Mesendoderm (in vitro differentiated cells): ENCODE measurements at regions not wholly inside any gene's neighbourhood (a gene's known extent, or its start where the extent isn't known, plus 50 kb on each side); places are given as distances from the start of the nearest gene placed in this dataset.

ENCODE experiments used
- DNase-seq: peaks from one replicate; pipeline ENCODE4 v3.0.0; 2013
- H2AK5ac ChIP-seq: 2 replicates; pipeline ENCODE4 v1.6.1; 2013; ENCODE audit warnings: low read length, inconsistent platforms
- H2BK120ac ChIP-seq: 2 replicates; pipeline ENCODE4 v1.6.1; 2013; ENCODE audit warnings: low read depth, mild to moderate bottlenecking, low read length, moderate library complexity, mixed read lengths
- H2BK15ac ChIP-seq: replicated peaks from 2 replicates; pipeline ENCODE4 v1.6.1; 2013; ENCODE audit warnings: low read depth, mild to moderate bottlenecking, moderate library complexity
- H2BK5ac ChIP-seq: 2 replicates; pipeline ENCODE4 v1.6.1; 2013; ENCODE audit warnings: low read length, inconsistent platforms
- H3K18ac ChIP-seq: 2 replicates; pipeline ENCODE4 v1.6.1; 2013; ENCODE audit warnings: mild to moderate bottlenecking, low read length, mixed read lengths
- H3K23ac ChIP-seq: one replicate; pipeline ENCODE4 v1.6.1; 2013; ENCODE audit warnings: low read length
- H3K27ac ChIP-seq: 2 replicates; pipeline ENCODE4 v1.5.1; 2013; ENCODE audit warnings: low read depth, mild to moderate bottlenecking, inconsistent platforms, low read length, moderate library complexity
- H3K27me3 ChIP-seq: 2 replicates; pipeline ENCODE4 v1.6.1; 2013; ENCODE audit warnings: low read length, control low read depth, mild to moderate bottlenecking, inconsistent platforms; ENCODE audit not compliant: insufficient read depth, poor library complexity
- H3K36me3 ChIP-seq: 2 replicates; pipeline ENCODE4 v1.6.1; 2013; ENCODE audit warnings: low read length, inconsistent platforms; ENCODE audit not compliant: control insufficient read depth, insufficient read depth
- H3K4ac ChIP-seq: one replicate; pipeline ENCODE4 v1.6.1; 2013; ENCODE audit warnings: low read depth, mild to moderate bottlenecking, low read length, moderate library complexity
- H3K4me1 ChIP-seq: 2 replicates; pipeline ENCODE4 v1.6.1; 2013; ENCODE audit warnings: low read depth, low read length, inconsistent platforms; ENCODE audit not compliant: control insufficient read depth
- H3K4me2 ChIP-seq: 2 replicates; pipeline ENCODE4 v1.6.1; 2013; ENCODE audit warnings: low read length
- H3K4me3 ChIP-seq: 2 replicates; pipeline ENCODE4 v1.5.1; 2013; ENCODE audit warnings: mild to moderate bottlenecking, low read length
- H3K56ac ChIP-seq: one replicate; pipeline ENCODE4 v1.6.1; 2013; ENCODE audit warnings: low read length
- H3K79me1 ChIP-seq: 2 replicates; pipeline ENCODE4 v1.6.1; 2013; ENCODE audit warnings: low read length, inconsistent platforms
- H3K79me2 ChIP-seq: 2 replicates; pipeline ENCODE4 v1.6.1; 2013; ENCODE audit warnings: mild to moderate bottlenecking, low read length; ENCODE audit not compliant: control insufficient read depth, insufficient read depth
- H3K9ac ChIP-seq: 2 replicates; pipeline ENCODE4 v1.6.1; 2013; ENCODE audit warnings: low read length, inconsistent platforms
- H4K5ac ChIP-seq: one replicate; pipeline ENCODE4 v1.6.1; 2013; ENCODE audit warnings: low read length
- H4K8ac ChIP-seq: one replicate; pipeline ENCODE4 v1.6.1; 2013; ENCODE audit warnings: low read depth, mild to moderate bottlenecking, control low read depth, low read length, moderate library complexity
- WGBS: extraction: QIAGEN DNeasy Blood & Tissue Kit; methylation state at CpG from one replicate; pipeline ENCODE4 v1.1.7; 2013; ENCODE audit warnings: low lambda C conversion rate, missing lambda C conversion rate; ENCODE audit not compliant: insufficient coverage; ENCODE audit errors: extremely low coverage; 5-methylcytosine and 5-hydroxymethylcytosine counted together

DNA sequence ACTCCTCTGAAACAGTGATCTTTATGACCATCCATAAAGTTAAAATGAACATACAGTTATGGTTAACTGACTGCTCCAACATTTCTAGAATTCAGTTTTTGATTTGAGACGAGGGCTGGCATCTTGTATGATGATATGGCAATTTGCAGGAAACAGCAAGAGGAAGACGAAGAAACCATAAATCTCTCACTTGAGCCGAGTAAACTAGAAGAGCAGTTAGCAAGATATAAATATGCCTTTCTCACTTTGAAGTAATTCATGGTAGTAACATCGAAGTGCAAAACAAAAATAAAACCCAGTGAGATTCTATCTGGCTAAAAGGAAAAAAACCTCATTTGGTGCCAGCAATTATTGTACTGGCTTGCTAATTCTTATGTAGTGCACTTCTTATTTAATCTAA is 139.0 kb upstream of the SPRY1 start:
- Histone ChIP-seq H2BK15ac (no peak overlapping the region), H4K8ac (no peak overlapping the region), H3K4ac (no peak overlapping the region), H3K23ac (no peak overlapping the region), H3K56ac (no peak overlapping the region), H2BK120ac (no peak overlapping the region), H3K9ac (no peak overlapping the region), H3K27ac (no peak overlapping the region), H3K4me1 (no peaks in the 10 kb centered on the region), H3K79me1 (no peaks in the 10 kb centered on the region), H3K36me3 (no peaks in the 10 kb centered on the region), H3K4me2 (no peak overlapping the region), H3K79me2 (no peaks in the 10 kb centered on the region), H3K18ac (no peak overlapping the region), H3K4me3 (no peak overlapping the region), H2BK5ac (no peak overlapping the region), H3K27me3 (no peaks in the 10 kb centered on the region), H4K5ac (no peak overlapping the region), H2AK5ac (no peak overlapping the region)
- WGBS, result no CpG with 5 or more reads among the region's 4 CpGs
- DNase-seq, result no peak

DNA sequence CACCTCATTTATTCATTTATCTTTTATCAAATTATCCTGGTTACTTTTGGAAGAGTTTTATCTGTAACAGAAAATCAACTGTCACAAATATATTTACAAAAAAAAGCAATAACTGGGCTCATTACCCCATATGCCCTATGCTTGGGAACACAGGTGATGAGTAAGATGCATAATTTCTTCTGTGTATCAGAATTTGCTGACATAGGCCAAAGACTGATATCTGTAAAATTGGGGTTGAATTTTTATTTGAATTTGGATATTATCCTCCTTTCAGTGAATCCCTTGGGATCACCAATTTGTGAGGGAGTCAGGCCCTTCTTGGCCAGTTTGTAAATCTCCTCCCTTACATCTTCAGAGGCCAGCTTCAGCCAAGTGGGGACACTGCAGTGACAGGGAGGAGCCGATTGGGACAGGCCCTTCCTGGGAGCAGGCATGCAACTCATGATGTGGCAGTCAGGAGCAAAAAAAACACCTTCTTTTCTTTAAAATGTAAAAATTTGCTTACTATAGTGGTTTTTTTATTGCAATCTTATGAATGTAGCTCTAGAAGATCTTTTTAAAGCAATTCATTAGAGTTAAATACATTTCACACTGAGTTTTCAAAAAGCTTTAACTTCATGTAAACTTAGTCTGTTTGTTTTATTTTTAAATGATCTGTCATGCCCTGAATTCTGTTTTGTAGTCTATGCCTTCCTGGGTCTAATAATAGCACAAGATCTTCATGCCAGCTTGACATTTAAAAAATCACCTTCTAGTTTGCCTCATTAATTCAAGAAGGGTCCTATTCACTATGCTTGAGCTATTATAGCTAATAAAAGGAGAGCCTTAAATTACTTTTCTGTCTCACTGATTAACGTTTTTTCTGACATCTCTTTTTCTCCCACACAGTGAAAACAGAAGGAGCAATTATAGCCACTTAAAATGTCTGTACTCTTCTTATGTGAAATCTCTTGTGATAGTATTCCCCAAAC is 136.6 kb upstream of the SPRY1 start:
- no peak for DNase-seq
- no peak overlapping the region for H3K18ac ChIP-seq
- H3K79me1 ChIP-seq, result no peaks in the 10 kb centered on the region
- no peak overlapping the region for H2BK5ac ChIP-seq
- H3K9ac ChIP-seq, result no peak overlapping the region
- no peak overlapping the region for H2BK15ac ChIP-seq
- H3K4me1 ChIP-seq, result no peaks in the 10 kb centered on the region
- H3K4me3 ChIP-seq, result no peak overlapping the region
- no peak overlapping the region for H4K8ac ChIP-seq
- no peaks in the 10 kb centered on the region for H3K27me3 ChIP-seq
- H4K5ac ChIP-seq, result no peak overlapping the region
- no peak overlapping the region for H2AK5ac ChIP-seq
- no peak overlapping the region for H3K23ac ChIP-seq
- no peak overlapping the region for H3K4ac ChIP-seq
- H3K36me3 ChIP-seq, result no peaks in the 10 kb centered on the region
- no CpG with 5 or more reads among the region's 2 CpGs for WGBS
- H3K56ac ChIP-seq, result no peak overlapping the region
- H2BK120ac ChIP-seq, result no peak overlapping the region
- H3K4me2 ChIP-seq, result no peak overlapping the region
- no peaks in the 10 kb centered on the region for H3K79me2 ChIP-seq
- no peak overlapping the region for H3K27ac ChIP-seq

- no peak overlapping the region for H3K4ac ChIP-seq
- WGBS, result no CpG with 5 or more reads among the region's 5 CpGs
- H3K18ac ChIP-seq, result no peak overlapping the region
- no peaks in the 10 kb centered on the region for H3K4me1 ChIP-seq
- H3K36me3 ChIP-seq, result no peaks in the 10 kb centered on the region
- no peak overlapping the region for H4K8ac ChIP-seq
- H2BK5ac ChIP-seq, result no peak overlapping the region
- no peak overlapping the region for H3K56ac ChIP-seq
- no peak overlapping the region for H4K5ac ChIP-seq
- DNase-seq, result no peak
- H3K79me2 ChIP-seq, result no peaks in the 10 kb centered on the region
- no peak overlapping the region for H3K9ac ChIP-seq
- H3K23ac ChIP-seq, result no peak overlapping the region
- H3K27ac ChIP-seq, result no peak overlapping the region
- H3K4me2 ChIP-seq, result no peak overlapping the region
- no peak overlapping the region for H2BK120ac ChIP-seq
- H3K4me3 ChIP-seq, result no peak overlapping the region
- no peaks in the 10 kb centered on the region for H3K79me1 ChIP-seq
- H2AK5ac ChIP-seq, result no peak overlapping the region
- no peak overlapping the region for H2BK15ac ChIP-seq
- no peaks in the 10 kb centered on the region for H3K27me3 ChIP-seq
Measured at GRCh38 chr4:123260653-123261052, 135.9 kb upstream of the SPRY1 start.

DNA sequence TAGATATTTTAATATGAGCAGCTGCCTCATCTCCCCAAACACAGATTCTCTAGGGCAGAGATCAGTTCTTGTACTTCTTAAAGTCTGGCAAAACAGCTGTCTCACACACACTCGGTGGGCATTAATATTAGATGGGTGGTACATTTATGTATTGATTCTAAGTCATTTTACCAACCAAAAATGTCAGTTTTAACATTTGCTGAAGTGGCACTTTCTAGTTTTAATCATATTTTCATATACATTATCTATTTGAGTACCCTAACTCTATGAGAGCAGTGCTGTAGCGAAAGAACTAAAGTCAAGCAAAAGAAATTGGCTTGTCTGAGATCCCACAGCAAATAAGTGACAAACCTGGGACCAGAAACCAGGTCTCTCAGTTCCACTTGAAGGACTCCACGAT is 134.5 kb upstream of the SPRY1 start:
- Histone ChIP-seq H4K5ac (no peak overlapping the region), H2BK15ac (no peak overlapping the region), H4K8ac (no peak overlapping the region), H3K4me2 (no peak overlapping the region), H3K79me1 (no peaks in the 10 kb centered on the region), H3K4ac (no peak overlapping the region), H3K56ac (no peak overlapping the region), H2BK120ac (no peak overlapping the region), H3K4me1 (no peaks in the 10 kb centered on the region), H3K4me3 (no peak overlapping the region), H3K23ac (no peak overlapping the region), H3K27ac (no peak overlapping the region), H3K9ac (no peak overlapping the region), H3K36me3 (no peaks in the 10 kb centered on the region), H2BK5ac (no peak overlapping the region), H2AK5ac (no peak overlapping the region), H3K18ac (no peak overlapping the region), H3K27me3 (no peaks in the 10 kb centered on the region), H3K79me2 (no peaks in the 10 kb centered on the region)
- no CpG with 5 or more reads among the region's 3 CpGs for WGBS
- DNase-seq, result no peak

DNA sequence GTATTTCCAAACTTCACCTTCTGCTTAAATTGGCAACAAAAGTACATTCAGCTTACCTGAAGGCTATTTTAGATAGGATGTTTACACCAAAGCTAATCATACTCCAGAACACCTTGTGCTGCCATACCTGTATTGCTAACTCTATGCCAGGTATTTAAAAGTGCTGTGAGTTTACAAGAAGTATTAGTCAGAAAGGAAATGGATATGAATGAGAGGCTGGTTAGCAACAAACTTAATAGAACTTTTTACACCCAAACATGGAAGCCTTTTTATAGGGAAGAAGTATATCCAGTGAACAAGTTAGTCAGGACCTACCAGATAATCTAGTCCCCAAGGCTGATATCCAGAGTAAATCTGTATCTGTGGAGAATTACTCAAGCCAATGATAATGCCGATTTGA is 131.2 kb upstream of the SPRY1 start:
- H2AK5ac ChIP-seq, result no peak overlapping the region
- H2BK120ac ChIP-seq, result no peak overlapping the region
- no peak overlapping the region for H4K5ac ChIP-seq
- H2BK5ac ChIP-seq, result no peak overlapping the region
- no peaks in the 10 kb centered on the region for H3K4me1 ChIP-seq
- no peak overlapping the region for H3K56ac ChIP-seq
- no peak overlapping the region for H3K4ac ChIP-seq
- no peak overlapping the region for H3K18ac ChIP-seq
- no peak overlapping the region for H3K23ac ChIP-seq
- no peaks in the 10 kb centered on the region for H3K79me2 ChIP-seq
- no peak overlapping the region for H3K4me2 ChIP-seq
- no peak overlapping the region for H2BK15ac ChIP-seq
- H3K79me1 ChIP-seq, result no peaks in the 10 kb centered on the region
- no peak overlapping the region for H3K27ac ChIP-seq
- no peak overlapping the region for H3K4me3 ChIP-seq
- H3K36me3 ChIP-seq, result no peaks in the 10 kb centered on the region
- H3K27me3 ChIP-seq, result no peaks in the 10 kb centered on the region
- H3K9ac ChIP-seq, result no peak overlapping the region
- H4K8ac ChIP-seq, result no peak overlapping the region
- DNase-seq, result no peak
- WGBS, result no CpG with 5 or more reads among the region's 1 CpG

- Histone ChIP-seq H3K4me2 (no peak overlapping the region), H2BK5ac (no peak overlapping the region), H4K8ac (no peak overlapping the region), H3K56ac (no peak overlapping the region), H3K4ac (no peak overlapping the region), H3K79me1 (no peaks in the 10 kb centered on the region), H3K4me3 (no peak overlapping the region), H3K9ac (no peak overlapping the region), H3K27me3 (no peaks in the 10 kb centered on the region), H4K5ac (no peak overlapping the region), H2AK5ac (no peak overlapping the region), H3K36me3 (no peaks in the 10 kb centered on the region), H3K23ac (no peak overlapping the region), H3K79me2 (no peaks in the 10 kb centered on the region), H3K4me1 (no peaks in the 10 kb centered on the region), H3K18ac (no peak overlapping the region), H2BK120ac (no peak overlapping the region), H2BK15ac (no peak overlapping the region), H3K27ac (no peak overlapping the region)
- DNase-seq, result no peak
Measured at GRCh38 chr4:123266221-123266620, 130.4 kb upstream of the SPRY1 start.
